GM06990 (cell line): ENCODE measurements at regions not wholly inside any gene's neighbourhood (a gene's known extent, or its start where the extent isn't known, plus 50 kb on each side); places are given as distances from the start of the nearest gene placed in this dataset.
"Not testable (repeated sequence)": the region's sequence is repeated elsewhere in the genome, so short reads cannot be mapped to it uniquely, and the experiment has no call there.

Source experiments
- DNase-seq: peaks from one replicate; pipeline ENCODE4 v3.0.0-alpha.2; 2011; ENCODE audit not compliant: insufficient read length; ENCODE audit errors: extremely low read depth
- H3K27me3 ChIP-seq: replicated peaks from 2 replicates; pipeline ENCODE4 v1.6.0; 2011; ENCODE audit warnings: low read length; ENCODE audit not compliant: control insufficient read depth, insufficient read depth
- H3K36me3 ChIP-seq: 2 replicates; pipeline ENCODE4 v1.5.1; 2011; ENCODE audit warnings: low read length; ENCODE audit not compliant: control insufficient read depth, insufficient read depth
- H3K4me3 ChIP-seq: replicated peaks from 2 replicates; pipeline ENCODE4 v1.5.1; 2011; ENCODE audit warnings: low read depth, mild to moderate bottlenecking, control low read depth, low read length
- TF ChIP-seq, protein P1 (sequence below): IDR thresholded peaks from 2 replicates; pipeline ENCODE4 v1.5.1; 2011; ENCODE audit warnings: low read length, control low read depth, mild to moderate bottlenecking, inconsistent platforms; ENCODE audit not compliant: insufficient read depth, poor library complexity, severe bottlenecking

DNA sequence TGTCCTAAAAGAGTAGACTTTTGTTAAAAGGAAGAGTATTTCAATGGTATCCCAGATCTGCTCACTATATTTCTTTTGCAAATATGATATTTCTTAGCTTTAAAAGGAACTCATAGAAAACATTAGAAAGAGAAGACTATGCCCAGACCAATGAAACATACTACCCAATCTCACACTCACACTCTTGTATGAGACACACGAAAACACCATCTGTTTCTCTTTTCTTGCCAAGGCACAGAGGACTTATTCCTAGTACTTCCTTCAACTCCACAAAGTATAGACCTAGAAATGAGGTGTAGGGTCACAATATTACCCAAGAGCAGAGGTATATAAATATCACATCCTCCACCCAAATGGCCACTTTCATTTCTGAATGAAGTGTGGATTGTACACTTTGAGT, 292.4 kb upstream of the ACO1 start:
- Histone ChIP-seq H3K36me3 (no peaks in the 10 kb centered on the region), H3K4me3 (no peak overlapping the region), H3K27me3 (no peaks in the 10 kb centered on the region)
- TF ChIP-seq, protein P1, sequence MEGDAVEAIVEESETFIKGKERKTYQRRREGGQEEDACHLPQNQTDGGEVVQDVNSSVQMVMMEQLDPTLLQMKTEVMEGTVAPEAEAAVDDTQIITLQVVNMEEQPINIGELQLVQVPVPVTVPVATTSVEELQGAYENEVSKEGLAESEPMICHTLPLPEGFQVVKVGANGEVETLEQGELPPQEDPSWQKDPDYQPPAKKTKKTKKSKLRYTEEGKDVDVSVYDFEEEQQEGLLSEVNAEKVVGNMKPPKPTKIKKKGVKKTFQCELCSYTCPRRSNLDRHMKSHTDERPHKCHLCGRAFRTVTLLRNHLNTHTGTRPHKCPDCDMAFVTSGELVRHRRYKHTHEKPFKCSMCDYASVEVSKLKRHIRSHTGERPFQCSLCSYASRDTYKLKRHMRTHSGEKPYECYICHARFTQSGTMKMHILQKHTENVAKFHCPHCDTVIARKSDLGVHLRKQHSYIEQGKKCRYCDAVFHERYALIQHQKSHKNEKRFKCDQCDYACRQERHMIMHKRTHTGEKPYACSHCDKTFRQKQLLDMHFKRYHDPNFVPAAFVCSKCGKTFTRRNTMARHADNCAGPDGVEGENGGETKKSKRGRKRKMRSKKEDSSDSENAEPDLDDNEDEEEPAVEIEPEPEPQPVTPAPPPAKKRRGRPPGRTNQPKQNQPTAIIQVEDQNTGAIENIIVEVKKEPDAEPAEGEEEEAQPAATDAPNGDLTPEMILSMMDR, result no peak
- no peak for DNase-seq

DNA sequence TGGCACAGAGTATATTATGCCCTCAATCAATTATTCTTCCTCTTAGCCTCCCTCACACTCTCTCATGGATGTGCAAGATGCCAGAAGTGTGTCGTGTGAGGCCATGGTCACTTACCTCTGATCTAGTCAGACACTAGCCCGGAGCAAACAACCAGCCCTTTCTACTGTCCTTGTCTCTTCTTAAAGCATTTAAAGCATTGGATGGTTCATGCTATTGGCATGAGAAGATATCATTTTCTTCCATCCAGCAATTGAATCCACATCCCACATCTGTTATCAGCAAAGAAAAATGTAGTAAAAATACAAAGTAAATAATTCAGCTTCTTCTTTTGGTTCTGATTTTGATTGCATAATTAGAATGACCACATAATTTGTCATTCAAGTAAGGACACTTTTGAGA, 267.2 kb upstream of the ACO1 start:
- Histone ChIP-seq H3K27me3 (no peaks in the 10 kb centered on the region), H3K4me3 (no peak overlapping the region), H3K36me3 (no peaks in the 10 kb centered on the region)
- TF ChIP-seq, protein P1, result no peak
- DNase-seq, result no peak

DNA sequence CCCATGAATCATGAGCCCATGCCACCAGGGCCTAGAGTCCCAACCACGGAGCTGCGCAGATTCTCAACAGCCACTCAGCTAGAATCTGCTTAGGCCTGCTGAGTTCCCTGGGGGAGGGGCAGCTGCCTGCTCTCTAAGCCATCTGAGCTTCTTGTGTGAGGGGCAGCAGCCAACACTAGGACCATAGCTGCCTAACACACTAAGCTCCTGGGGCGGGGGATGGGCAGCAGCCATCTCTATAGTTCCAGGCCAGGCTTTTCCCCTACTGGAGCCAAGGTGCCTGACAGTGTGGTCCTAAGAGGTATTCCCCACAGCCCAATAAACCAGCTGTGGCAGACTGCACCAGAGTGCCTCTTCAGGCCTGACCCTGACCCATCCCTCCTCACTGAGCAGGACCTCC, 255.9 kb upstream of the ACO1 start:
- no peak for DNase-seq
- TF ChIP-seq, protein P1, result no peak
- Histone ChIP-seq H3K36me3 (no peaks in the 10 kb centered on the region), H3K27me3 (no peaks in the 10 kb centered on the region), H3K4me3 (no peak overlapping the region)

DNA sequence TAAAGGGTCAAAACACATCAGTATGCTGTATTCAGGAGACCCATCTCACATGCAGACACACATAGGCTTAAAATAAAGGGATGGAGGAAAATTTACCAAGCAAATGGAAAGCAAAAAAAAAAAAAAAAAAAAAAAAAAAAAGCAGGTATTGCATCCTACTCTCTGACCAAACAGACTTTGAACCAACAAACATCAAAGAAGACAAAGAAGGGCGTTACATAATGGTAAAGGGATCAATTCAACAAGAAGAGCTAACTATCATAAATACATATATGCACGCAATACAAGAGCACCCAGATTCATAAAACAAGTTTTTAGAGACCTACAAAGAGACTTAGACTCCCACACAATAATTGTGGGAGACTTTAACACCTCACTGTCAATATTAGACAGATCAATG, 253.7 kb upstream of the ACO1 start:
- not testable (repeated sequence) for H3K36me3 ChIP-seq, H3K4me3 ChIP-seq, DNase-seq, H3K27me3 ChIP-seq

DNA sequence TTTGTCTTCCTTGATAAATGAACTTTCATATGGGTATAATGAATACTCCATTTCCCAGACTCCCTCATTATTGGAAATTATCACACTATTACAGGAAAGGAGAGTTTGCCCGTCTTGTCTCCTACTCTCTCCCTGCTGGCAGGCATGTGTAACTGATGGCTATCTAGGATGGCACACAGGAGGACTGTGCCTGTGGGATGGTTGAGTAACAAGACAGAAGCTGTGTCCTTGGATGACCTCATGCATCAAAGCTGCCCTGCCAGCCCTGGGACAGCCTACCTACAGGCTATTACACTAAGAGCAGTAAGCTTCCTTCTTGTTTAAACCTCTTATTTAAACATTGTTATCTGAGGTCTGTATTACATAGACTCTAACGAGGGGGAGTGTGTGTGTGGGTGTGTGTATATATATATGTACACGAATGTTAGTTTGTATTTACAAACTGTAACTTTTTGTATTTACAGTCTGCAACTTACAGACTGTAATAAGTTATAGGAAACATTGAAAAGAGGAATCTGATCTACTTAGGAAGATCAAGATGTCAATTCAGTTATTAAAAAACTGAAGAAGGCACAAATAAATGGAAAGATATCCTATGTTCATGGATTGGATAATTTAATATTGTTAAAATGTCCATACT, 247.6 kb upstream of the ACO1 start:
- H3K36me3 ChIP-seq, result no peaks in the 10 kb centered on the region
- DNase-seq, result no peak
- H3K27me3 ChIP-seq, result no peaks in the 10 kb centered on the region
- no peak overlapping the region for H3K4me3 ChIP-seq
- TF ChIP-seq, protein P1, result no peak

DNA sequence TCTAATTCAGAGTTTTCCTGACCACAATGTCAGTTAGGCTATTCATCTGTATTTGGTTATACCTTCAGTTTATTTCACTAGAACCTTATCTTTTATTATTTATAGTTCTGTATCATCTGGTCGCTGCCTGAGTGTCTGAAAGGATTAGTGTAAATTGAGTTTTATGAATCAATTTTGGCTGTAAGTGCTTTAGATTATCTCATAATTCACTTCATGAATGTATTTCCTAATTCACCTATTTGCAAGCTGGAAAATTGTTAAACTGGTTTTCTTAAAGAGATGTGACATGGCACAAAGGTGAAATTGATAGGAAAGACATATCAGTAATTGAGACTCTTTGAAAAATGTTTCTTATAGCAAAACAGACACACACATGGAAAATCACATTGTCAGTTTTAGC, 242.4 kb upstream of the ACO1 start:
- DNase-seq, result no peak
- Histone ChIP-seq H3K36me3 (no peaks in the 10 kb centered on the region), H3K4me3 (no peak overlapping the region), H3K27me3 (no peaks in the 10 kb centered on the region)
- TF ChIP-seq, protein P1, result no peak

DNA sequence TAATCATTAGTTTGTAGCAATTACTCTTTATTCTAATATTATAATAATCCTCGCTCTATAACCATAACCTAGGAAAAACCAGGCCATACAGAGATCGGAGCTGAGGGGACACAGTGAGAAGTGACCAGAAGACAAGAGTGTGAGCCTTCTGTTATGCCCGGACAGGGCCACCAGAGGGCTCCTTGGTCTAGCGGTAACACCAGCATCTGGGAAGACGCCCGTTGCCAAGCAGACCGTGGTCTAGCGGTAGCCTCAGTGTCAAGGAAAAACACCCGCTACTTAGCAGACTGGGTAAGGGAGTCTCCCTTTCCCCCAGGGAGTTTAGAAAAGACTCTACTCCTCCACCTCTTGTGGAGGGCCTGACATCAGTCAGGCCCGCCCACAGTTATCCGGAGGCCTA, 235.9 kb upstream of the ACO1 start:
- not testable (repeated sequence) for DNase-seq, H3K4me3 ChIP-seq, H3K27me3 ChIP-seq, H3K36me3 ChIP-seq
